ENCODE measurements at regions not wholly inside any gene's neighbourhood (a gene's known extent, or its start where the extent isn't known, plus 50 kb on each side); places are given as distances from the start of the nearest gene placed in this dataset.

DNA sequence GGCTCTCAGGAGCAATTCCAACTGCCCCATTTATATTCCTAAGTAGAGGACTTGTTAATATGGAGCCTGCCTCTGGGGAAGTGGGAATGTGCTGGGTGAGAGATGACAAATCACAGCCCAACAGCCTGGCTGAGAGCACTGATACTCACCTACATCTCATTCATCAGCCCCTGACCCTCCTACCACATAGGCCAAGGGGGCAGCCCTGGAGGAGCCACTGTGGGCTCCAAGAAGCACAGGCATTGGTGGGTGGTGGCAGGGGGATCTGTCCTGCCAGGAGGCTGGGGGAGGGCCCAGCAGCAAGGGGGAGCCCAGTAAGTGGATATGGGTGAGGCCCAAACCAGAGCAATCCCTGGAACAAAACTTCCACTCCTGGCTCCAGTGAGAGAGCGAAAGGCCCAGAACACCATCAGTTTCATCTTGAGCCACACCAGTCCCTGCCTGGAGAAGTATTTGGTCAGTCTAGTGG lies 79.7 kb downstream of the BUD13 start:
- no peak overlapping the region for H2AK5ac ChIP-seq (ENCODE audit: low read length)
- H4K91ac ChIP-seq (ENCODE audit: low read depth, low read length), result no peak overlapping the region
- no peaks in the 10 kb centered on the region for H3K36me3 ChIP-seq (ENCODE audit: control insufficient read depth in 1 of 2, insufficient read depth in 2 of 2, low read length in 2 of 2)
- H3K4ac ChIP-seq (ENCODE audit: low read depth, low read length), result no peak overlapping the region
- H2BK12ac ChIP-seq (ENCODE audit: low read length), result no peak overlapping the region
- H3K4me1 ChIP-seq (ENCODE audit: control insufficient read depth in 1 of 2, insufficient read depth in 2 of 2, low read length in 2 of 2), result peaks cover 6 to 8% of the 10 kb centered on the region in 2 experiments
- WGBS (ENCODE audit: extremely low coverage, insufficient coverage, insufficient read length), result no CpG with 5 or more reads among the region's 1 CpG
- H3K79me2 ChIP-seq (ENCODE audit: control insufficient read depth, insufficient read depth, low read length, poor library complexity), result no peaks in the 10 kb centered on the region
- no peaks in the 10 kb centered on the region for H3K27me3 ChIP-seq (ENCODE audit: insufficient read depth, low read length)
- no peak overlapping the region for H3K23ac ChIP-seq (ENCODE audit: low read length)
- DNase-seq, result no peak
- no peak overlapping the region for H2BK120ac ChIP-seq (ENCODE audit: insufficient read depth, low read length, poor library complexity)
- H4K12ac ChIP-seq (ENCODE audit: low read depth, low read length), result no peak overlapping the region
- no peak overlapping the region for H3K14ac ChIP-seq (ENCODE audit: low read length)
- no peak overlapping the region for H3K9ac ChIP-seq (ENCODE audit: low read length)
- no peaks in the 10 kb centered on the region for H3K79me1 ChIP-seq (ENCODE audit: low read length)
- H3K4me2 ChIP-seq (ENCODE audit: low read length), result no peak overlapping the region
- no peak overlapping the region for H2AFZ ChIP-seq (ENCODE audit: insufficient read depth, low read length, poor library complexity)
- H3K18ac ChIP-seq (ENCODE audit: low read length), result no peak overlapping the region
- no peak overlapping the region for H2BK5ac ChIP-seq (ENCODE audit: low read depth, low read length, poor library complexity)
- peak overlapping the region; percentile 11 for H3K4me3 ChIP-seq (ENCODE audit: low read depth, low read length)
- no peaks in the 10 kb centered on the region for H3K9me3 ChIP-seq (ENCODE audit: insufficient read depth, low read depth, low read length)
- no peak overlapping the region for H4K8ac ChIP-seq (ENCODE audit: low read depth, low read length)
- H3K27ac ChIP-seq (ENCODE audit: low read depth, low read length), result no peak overlapping the region

DNA sequence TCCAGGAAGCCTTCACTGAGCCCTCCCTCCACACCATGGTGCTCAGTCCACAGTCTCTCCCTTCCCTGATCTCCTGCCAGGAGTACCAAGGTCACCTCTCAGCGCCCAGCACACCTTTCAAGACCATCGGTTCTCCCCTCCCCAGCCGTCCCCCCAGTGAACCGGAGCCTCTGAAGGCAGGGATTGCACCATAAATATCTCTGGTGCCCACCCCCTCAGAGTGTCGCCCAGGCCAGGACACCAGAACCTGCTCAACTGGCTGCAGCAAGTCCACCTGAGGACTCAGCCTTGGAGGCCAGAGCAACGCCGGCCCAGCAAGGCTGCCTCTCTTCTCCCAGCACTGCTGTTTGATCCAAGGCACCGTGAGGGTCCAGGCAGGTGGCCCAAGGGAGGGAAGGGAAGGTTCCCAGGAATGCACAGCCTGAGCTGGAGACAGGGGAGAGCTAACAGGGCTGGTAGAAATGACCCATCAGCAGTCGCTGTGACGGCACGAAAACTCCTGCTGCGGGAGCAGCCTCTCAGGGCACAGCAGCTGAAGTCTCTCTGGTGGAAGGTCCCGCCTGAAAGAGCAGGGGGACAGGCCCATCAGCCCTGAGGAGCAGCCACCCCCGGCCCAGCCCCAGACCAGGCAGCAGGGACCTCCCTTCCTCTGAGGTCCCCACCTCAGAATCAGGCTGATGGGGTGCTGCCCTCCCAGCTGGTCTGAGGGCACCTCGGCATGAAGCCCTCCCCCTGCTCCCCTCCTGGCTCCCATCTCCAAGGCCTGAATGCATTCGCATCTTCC lies 80.3 kb downstream of the BUD13 start:
- no peak overlapping the region for H3K4me3 ChIP-seq (ENCODE audit: low read depth, low read length)
- no peak overlapping the region for H2AK5ac ChIP-seq (ENCODE audit: low read length)
- no peak overlapping the region for H4K12ac ChIP-seq (ENCODE audit: low read depth, low read length)
- H3K27me3 ChIP-seq (ENCODE audit: insufficient read depth, low read length), result no peaks in the 10 kb centered on the region
- no peaks in the 10 kb centered on the region for H3K79me1 ChIP-seq (ENCODE audit: low read length)
- H3K23ac ChIP-seq (ENCODE audit: low read length), result no peak overlapping the region
- no CpG with 5 or more reads among the region's 16 CpGs for whole genome bisulfite sequencing (ENCODE audit: extremely low coverage, insufficient coverage, insufficient read length)
- H3K9ac ChIP-seq (ENCODE audit: low read length), result no peak overlapping the region
- H4K91ac ChIP-seq (ENCODE audit: low read depth, low read length), result no peak overlapping the region
- H4K8ac ChIP-seq (ENCODE audit: low read depth, low read length), result no peak overlapping the region
- no peak for DNase-seq
- H3K9me3 ChIP-seq (ENCODE audit: insufficient read depth, low read depth, low read length), result no peaks in the 10 kb centered on the region
- no peak overlapping the region for H3K27ac ChIP-seq (ENCODE audit: low read depth, low read length)
- no peak overlapping the region for H3K4ac ChIP-seq (ENCODE audit: low read depth, low read length)
- H3K18ac ChIP-seq (ENCODE audit: low read length), result no peak overlapping the region
- no peak overlapping the region for H2BK120ac ChIP-seq (ENCODE audit: insufficient read depth, low read length, poor library complexity)
- H2AFZ ChIP-seq (ENCODE audit: insufficient read depth, low read length, poor library complexity), result no peak overlapping the region
- no peak overlapping the region for H3K14ac ChIP-seq (ENCODE audit: low read length)
- peaks cover 8 to 12% of the 10 kb centered on the region in 2 experiments for H3K4me1 ChIP-seq (ENCODE audit: control insufficient read depth in 1 of 2, insufficient read depth in 2 of 2, low read length in 2 of 2)
- no peaks in the 10 kb centered on the region for H3K79me2 ChIP-seq (ENCODE audit: control insufficient read depth, insufficient read depth, low read length, poor library complexity)
- no peak overlapping the region for H2BK5ac ChIP-seq (ENCODE audit: low read depth, low read length, poor library complexity)
- H3K4me2 ChIP-seq (ENCODE audit: low read length), result no peak overlapping the region
- H3K36me3 ChIP-seq (ENCODE audit: control insufficient read depth in 1 of 2, insufficient read depth in 2 of 2, low read length in 2 of 2), result no peaks in the 10 kb centered on the region
- H2BK12ac ChIP-seq (ENCODE audit: low read length), result no peak overlapping the region

DNA sequence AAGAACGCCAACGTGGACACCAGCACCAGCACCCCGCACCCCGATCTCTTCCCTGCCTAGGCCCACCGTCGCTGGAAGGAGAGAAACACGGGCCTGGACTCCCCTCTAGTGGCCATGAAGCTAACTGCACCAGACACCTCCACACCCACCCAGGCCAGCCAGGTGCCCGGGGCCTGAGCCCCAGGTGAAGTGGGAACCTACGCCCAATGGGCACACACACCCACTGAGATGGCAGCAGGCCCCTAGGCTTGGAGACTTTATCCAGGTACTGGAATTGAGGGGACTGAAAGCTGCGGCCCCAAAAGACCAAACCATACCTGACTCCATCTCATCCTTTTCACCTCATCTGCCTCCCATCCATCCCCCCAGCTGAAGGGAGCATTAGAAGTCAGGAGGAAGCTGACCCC lies 81.0 kb downstream of the BUD13 start:
- Histone ChIP-seq H3K4me1 (ENCODE audit: control insufficient read depth in 1 of 2, insufficient read depth in 2 of 2, low read length in 2 of 2) (peaks cover 10 to 14% of the 10 kb centered on the region in 2 experiments), H2BK12ac (ENCODE audit: low read length) (no peak overlapping the region), H4K91ac (ENCODE audit: low read depth, low read length) (no peak overlapping the region), H2BK120ac (ENCODE audit: insufficient read depth, low read length, poor library complexity) (no peak overlapping the region), H2BK5ac (ENCODE audit: low read depth, low read length, poor library complexity) (no peak overlapping the region), H4K12ac (ENCODE audit: low read depth, low read length) (no peak overlapping the region), H3K9me3 (ENCODE audit: insufficient read depth, low read depth, low read length) (no peaks in the 10 kb centered on the region), H3K4me3 (ENCODE audit: low read depth, low read length) (no peak overlapping the region), H3K9ac (ENCODE audit: low read length) (no peak overlapping the region), H3K27me3 (ENCODE audit: insufficient read depth, low read length) (no peaks in the 10 kb centered on the region), H2AK5ac (ENCODE audit: low read length) (no peak overlapping the region), H4K8ac (ENCODE audit: low read depth, low read length) (no peak overlapping the region), H3K14ac (ENCODE audit: low read length) (no peak overlapping the region), H3K79me2 (ENCODE audit: control insufficient read depth, insufficient read depth, low read length, poor library complexity) (no peaks in the 10 kb centered on the region), H3K36me3 (ENCODE audit: control insufficient read depth in 1 of 2, insufficient read depth in 2 of 2, low read length in 2 of 2) (no peaks in the 10 kb centered on the region), H3K18ac (ENCODE audit: low read length) (no peak overlapping the region), H3K4ac (ENCODE audit: low read depth, low read length) (no peak overlapping the region), H3K23ac (ENCODE audit: low read length) (no peak overlapping the region), H3K27ac (ENCODE audit: low read depth, low read length) (no peak overlapping the region), H3K4me2 (ENCODE audit: low read length) (no peak overlapping the region), H3K79me1 (ENCODE audit: low read length) (no peaks in the 10 kb centered on the region), H2AFZ (ENCODE audit: insufficient read depth, low read length, poor library complexity) (no peak overlapping the region)
- WGBS (ENCODE audit: extremely low coverage, insufficient coverage, insufficient read length), result no CpG with 5 or more reads among the region's 10 CpGs
- peak in 1 of 2 donors; percentile 50 for DNase-seq

DNA sequence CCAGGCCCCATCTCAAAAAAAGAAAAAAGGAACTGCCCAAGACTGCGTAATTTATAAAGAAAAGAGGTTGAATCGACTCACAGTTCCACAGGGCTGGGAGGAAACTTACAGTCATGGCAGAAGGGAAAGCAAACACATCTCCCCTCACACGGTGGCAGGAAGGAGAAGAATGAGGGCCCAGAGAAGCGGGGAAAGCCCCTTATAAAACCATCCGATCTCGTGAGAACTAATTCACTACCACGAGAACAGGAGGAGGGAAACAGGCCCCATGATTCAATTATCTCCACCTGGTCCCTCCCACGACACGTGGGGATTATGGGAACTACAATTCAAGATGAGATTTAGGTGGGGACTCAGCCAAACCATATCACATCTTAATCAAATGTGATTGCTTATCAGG lies 82.2 kb downstream of the BUD13 start:
- Histone ChIP-seq H4K12ac (ENCODE audit: low read depth, low read length) (no peak overlapping the region), H3K4me2 (ENCODE audit: low read length) (no peak overlapping the region), H2AFZ (ENCODE audit: insufficient read depth, low read length, poor library complexity) (no peak overlapping the region), H3K4ac (ENCODE audit: low read depth, low read length) (no peak overlapping the region), H4K8ac (ENCODE audit: low read depth, low read length) (no peak overlapping the region), H3K9me3 (ENCODE audit: insufficient read depth, low read depth, low read length) (no peaks in the 10 kb centered on the region), H2BK5ac (ENCODE audit: low read depth, low read length, poor library complexity) (no peak overlapping the region), H2BK120ac (ENCODE audit: insufficient read depth, low read length, poor library complexity) (no peak overlapping the region), H2BK12ac (ENCODE audit: low read length) (no peak overlapping the region), H3K79me1 (ENCODE audit: low read length) (no peaks in the 10 kb centered on the region), H3K14ac (ENCODE audit: low read length) (no peak overlapping the region), H3K79me2 (ENCODE audit: control insufficient read depth, insufficient read depth, low read length, poor library complexity) (no peaks in the 10 kb centered on the region), H3K27me3 (ENCODE audit: insufficient read depth, low read length) (no peaks in the 10 kb centered on the region), H3K23ac (ENCODE audit: low read length) (no peak overlapping the region), H3K36me3 (ENCODE audit: control insufficient read depth in 1 of 2, insufficient read depth in 2 of 2, low read length in 2 of 2) (no peaks in the 10 kb centered on the region), H2AK5ac (ENCODE audit: low read length) (no peak overlapping the region), H3K4me1 (ENCODE audit: control insufficient read depth in 1 of 2, insufficient read depth in 2 of 2, low read length in 2 of 2) (peaks cover 7 to 12% of the 10 kb centered on the region in 2 experiments), H3K9ac (ENCODE audit: low read length) (no peak overlapping the region), H3K4me3 (ENCODE audit: low read depth, low read length) (no peak overlapping the region), H3K27ac (ENCODE audit: low read depth, low read length) (no peak overlapping the region), H4K91ac (ENCODE audit: low read depth, low read length) (no peak overlapping the region), H3K18ac (ENCODE audit: low read length) (no peak overlapping the region)
- no peak for DNase-seq
- no CpG with 5 or more reads among the region's 9 CpGs for WGBS (ENCODE audit: extremely low coverage, insufficient coverage, insufficient read length)

All from trophoblast cell (in vitro differentiated cells and primary cell).